GM21786 (cell line): ENCODE measurements at regions not wholly inside any gene's neighbourhood (a gene's known extent, or its start where the extent isn't known, plus 50 kb on each side); places are given as distances from the start of the nearest gene placed in this dataset.

Experiments used
- ATAC-seq: cut with Tn5 transposase; IDR thresholded peaks from one replicate; pipeline ENCODE4 v1.9.1; 2021; ENCODE audit not compliant: unreplicated experiment

- ATAC-seq = no peak
Measured at GRCh38 chr3:5523125-5523524, 335.6 kb downstream of the EDEM1 start.

GRCh38 chr3:5531039-5531438 lies 343.5 kb downstream of the EDEM1 start:
- ATAC-seq = no peak

- ATAC-seq = no peak
Measured at GRCh38 chr3:5531741-5532290, 344.3 kb downstream of the EDEM1 start.

- no peak for ATAC-seq
Measured at GRCh38 chr3:5540532-5540931, 353.0 kb downstream of the EDEM1 start.

- ATAC-seq = no peak
Measured at GRCh38 chr3:5542472-5542871, 355.0 kb downstream of the EDEM1 start.

- ATAC-seq = no peak
Measured at GRCh38 chr3:5543047-5543446, 355.5 kb downstream of the EDEM1 start.

- ATAC-seq = no peak
Measured at GRCh38 chr3:5545719-5546118, 358.2 kb downstream of the EDEM1 start.

DNA sequence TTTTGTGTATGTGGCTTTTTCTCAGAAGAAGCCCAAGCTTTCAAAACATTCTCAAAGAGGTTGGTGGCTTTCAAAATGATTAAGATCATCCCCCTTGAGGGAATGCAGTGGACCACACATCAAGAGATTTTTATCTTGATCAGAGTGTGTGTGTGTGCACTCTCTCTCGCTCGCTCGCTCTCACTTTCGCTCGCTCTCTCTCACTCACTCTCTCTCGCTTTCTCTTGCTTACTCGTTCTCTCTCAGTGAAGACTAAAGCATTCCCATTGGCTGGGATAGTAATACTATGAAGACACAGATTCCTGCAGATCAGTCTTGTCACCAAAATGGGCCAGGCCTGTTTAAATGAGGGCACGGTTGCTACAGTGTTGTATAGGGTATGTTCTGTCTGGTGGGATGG lies 365.7 kb downstream of the EDEM1 start:
- ATAC-seq = no peak

GRCh38 chr3:5554245-5554747 lies 366.8 kb downstream of the EDEM1 start:
- no peak for ATAC-seq

DNA sequence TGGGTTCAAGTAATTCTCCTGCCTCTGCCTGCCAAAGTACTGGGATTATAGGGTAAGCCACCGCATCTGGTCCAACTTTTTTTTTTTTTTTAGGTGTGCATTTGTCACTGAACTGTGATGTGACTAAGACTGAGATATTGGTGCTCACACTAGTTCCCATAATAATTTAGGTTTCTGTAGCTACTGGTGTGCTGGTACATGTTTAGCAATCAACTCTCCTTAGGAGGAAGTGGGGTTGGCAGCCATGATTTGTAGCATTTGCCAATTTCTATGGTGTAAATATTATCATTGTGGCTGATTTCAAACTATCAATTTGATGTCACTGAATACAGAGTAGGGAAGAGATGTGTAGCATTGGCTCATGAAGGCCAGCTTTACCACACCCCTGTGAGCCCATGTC lies 372.7 kb downstream of the EDEM1 start:
- no peak for ATAC-seq

GRCh38 chr3:5563537-5564277 lies 376.2 kb downstream of the EDEM1 start:
- no peak for ATAC-seq

- no peak for ATAC-seq
Measured at GRCh38 chr3:5564278-5564666, 376.8 kb downstream of the EDEM1 start.

- ATAC-seq = no peak
Measured at GRCh38 chr3:5565026-5565425, 377.5 kb downstream of the EDEM1 start.

DNA sequence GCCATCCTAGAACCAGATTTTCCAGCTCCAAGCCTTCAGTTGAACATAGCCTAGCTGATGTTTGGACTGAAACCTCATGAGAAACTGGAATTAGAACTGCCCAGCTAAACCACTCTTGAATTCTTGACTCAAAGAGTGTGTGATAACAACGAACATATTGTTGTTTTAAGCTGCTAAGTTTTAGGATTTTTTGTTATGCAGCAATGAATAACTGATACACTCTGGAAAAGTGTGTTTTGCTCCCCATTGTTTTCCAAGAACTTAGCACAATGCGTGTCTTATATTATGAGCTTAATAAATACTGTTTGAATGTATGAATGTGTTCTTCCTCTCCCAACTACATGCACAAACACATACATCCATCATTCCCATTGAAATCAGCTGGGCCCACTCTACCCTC lies 379.6 kb downstream of the EDEM1 start:
- ATAC-seq = no peak

DNA sequence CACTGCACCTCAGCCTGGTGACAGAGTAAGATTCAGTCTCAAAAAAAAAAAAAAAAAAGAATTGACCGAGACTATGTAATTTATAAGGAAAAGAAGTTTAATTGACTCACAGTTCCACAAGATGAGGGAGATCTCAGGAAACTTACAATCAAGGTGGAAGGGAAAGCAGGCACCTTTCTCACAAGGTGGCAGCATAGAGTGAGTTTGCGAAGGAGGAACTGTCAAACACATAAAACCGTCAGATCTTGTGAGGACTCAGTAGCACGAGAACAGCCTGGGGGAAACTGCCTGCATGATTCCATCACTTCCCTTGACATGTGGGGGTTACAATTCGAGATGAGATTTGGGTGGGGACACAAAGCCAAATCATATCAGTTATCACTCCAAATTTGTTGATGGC lies 380.9 kb downstream of the EDEM1 start:
- ATAC-seq = no peak

DNA sequence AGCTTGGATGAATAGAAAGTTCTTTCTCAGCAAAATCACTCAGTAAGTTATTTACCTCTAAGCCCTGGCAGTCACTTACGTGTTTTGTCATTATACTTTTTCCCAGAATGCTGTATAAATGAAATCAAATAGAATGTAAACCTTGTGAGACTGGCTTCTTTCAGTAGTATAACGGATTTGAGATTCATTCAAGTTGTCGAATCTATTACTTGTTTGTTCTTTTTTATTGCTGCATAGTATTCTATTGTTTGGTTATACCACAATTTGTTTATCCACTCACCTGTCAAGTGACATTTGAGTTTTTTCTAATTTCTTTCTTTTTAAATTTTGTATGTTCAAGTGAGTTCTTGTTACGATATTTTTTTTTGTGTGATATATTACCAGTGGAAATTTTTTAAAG lies 381.6 kb downstream of the EDEM1 start:
- no peak for ATAC-seq

DNA sequence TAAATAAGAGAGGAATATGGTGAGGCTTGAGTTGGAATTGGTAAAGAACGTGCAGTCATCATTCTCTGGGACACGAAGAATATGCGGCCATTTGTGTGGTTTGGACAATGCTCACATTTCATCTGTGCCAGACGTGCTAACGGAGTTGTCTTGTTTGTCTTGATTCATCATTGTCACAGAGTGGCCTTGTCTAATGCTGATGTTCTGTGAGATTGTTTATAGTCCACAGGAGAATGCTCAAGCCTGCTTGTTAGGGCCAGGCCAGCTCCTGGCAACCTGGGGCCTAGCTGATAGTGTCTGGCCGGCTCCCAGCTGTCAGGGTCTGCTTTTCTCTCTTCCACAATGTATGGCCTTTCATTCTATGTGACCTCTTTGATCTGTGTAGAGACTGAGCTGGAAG lies 384.7 kb downstream of the EDEM1 start:
- no peak for ATAC-seq

- no peak for ATAC-seq
Measured at GRCh38 chr3:5576277-5577011, 388.9 kb downstream of the EDEM1 start.

DNA sequence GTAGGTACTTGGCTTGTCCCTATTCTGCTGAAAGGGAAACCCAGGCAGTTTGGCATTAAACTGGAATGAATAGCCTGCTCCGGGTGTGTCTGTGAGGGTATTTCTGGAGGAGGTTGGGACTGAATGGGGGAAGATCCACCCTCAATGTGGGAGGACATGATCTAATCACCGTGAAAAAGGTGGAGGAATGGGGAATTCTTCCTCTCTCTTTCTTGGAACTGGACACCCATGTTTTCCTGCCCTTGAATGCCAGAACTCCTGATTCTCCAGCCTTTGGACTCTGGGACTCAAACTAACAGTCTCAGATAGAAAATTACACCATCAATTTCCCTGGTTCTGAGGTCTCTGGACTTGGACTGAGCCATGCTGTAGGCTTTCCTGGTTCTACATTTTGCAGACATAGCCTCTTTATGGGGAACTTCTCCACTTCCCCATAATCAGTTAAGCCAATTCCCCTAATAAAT lies 391.7 kb downstream of the EDEM1 start:
- no peak for ATAC-seq

GRCh38 chr3:5579946-5580345 lies 392.4 kb downstream of the EDEM1 start:
- ATAC-seq = no peak

GRCh38 chr3:5580826-5581225 lies 393.3 kb downstream of the EDEM1 start:
- ATAC-seq = no peak

DNA sequence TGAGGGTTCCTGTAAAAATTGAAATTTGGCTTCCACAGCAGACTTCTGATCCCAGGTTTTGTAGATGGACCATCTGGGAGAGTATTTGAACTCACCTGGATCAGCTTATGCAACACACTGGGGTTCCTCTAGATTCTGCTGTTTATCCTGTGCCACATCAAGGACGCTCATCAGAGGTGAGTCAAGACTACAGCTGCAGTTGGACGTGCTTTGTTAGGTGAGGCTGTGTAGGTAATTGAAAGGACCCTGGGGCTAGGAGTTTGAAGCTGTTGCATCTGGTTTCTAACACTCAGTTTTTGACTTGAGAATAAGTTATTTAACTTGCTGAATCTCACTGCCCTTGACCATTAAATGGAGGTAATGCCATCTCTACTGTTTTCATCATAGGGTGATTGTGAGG lies 394.2 kb downstream of the EDEM1 start:
- ATAC-seq = no peak
